ENCODE measurements at regions not wholly inside any gene's neighbourhood (a gene's known extent, or its start where the extent isn't known, plus 50 kb on each side); places are given as distances from the start of the nearest gene placed in this dataset.

- TF ChIP-seq CTCF (IDR thresholded peaks at IDR 0.05; ENCODE audit: poor library complexity) (no peak), EZH2 (IDR thresholded peaks at IDR 0.05; ENCODE audit: borderline replicate concordance) (no peak)
Measured at GRCh38 chr2:217016796-217017419, 157.0 kb upstream of the TNP1 start.
